Spleen (tissue), 7 donors: ENCODE measurements at regions not wholly inside any gene's neighbourhood (a gene's known extent, or its start where the extent isn't known, plus 50 kb on each side); places are given as distances from the start of the nearest gene placed in this dataset.

ENCODE experiments used
- POLR2AphosphoS5 ChIP-seq, 3 donors: sonication (generic); formaldehyde crosslinking; IDR thresholded peaks; one replicate each; pipeline ENCODE4 v1.5.1; 2017; ENCODE audit warnings: antibody characterized with exemption in 3 of 3
- TF ChIP-seq, protein P1 (sequence below), 11 experiments: fragments of 200-600 bp in 7 of 11; fragments of 450-650 bp in 4 of 11; sonication (generic) in 4 of 11; IDR thresholded peaks in 8 of 11; conservative IDR thresholded peaks in 3 of 11; 1 replicate in 7 of 11; 2 replicates in 4 of 11; pipeline versions ENCODE4 v1.4.0 to v1.8.0; 2016 to 2021; ENCODE audit warnings: antibody characterized with exemption in 11 of 11, inconsistent platforms in 4 of 11, mild to moderate bottlenecking in 1 of 11
- donor health status: DM: no; HTN: no; CAD: no; lungs with moderate emphysema.
- donor health status: DM: no; HTN: no; CAD: no.
- donor health status: DM: no; HTN: no; CAD: no.

- no peak for TF ChIP-seq POLR2AphosphoS5 (IDR thresholded peaks at IDR 0.05)
- TF ChIP-seq, protein P1, sequence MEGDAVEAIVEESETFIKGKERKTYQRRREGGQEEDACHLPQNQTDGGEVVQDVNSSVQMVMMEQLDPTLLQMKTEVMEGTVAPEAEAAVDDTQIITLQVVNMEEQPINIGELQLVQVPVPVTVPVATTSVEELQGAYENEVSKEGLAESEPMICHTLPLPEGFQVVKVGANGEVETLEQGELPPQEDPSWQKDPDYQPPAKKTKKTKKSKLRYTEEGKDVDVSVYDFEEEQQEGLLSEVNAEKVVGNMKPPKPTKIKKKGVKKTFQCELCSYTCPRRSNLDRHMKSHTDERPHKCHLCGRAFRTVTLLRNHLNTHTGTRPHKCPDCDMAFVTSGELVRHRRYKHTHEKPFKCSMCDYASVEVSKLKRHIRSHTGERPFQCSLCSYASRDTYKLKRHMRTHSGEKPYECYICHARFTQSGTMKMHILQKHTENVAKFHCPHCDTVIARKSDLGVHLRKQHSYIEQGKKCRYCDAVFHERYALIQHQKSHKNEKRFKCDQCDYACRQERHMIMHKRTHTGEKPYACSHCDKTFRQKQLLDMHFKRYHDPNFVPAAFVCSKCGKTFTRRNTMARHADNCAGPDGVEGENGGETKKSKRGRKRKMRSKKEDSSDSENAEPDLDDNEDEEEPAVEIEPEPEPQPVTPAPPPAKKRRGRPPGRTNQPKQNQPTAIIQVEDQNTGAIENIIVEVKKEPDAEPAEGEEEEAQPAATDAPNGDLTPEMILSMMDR (IDR thresholded peaks at IDR 0.05 in 8 of 11, conservative IDR thresholded peaks at IDR 0.05 in 3 of 11) = no peak
These were observed 374.3 kb upstream of the GJE1 start for GRCh38 chr6:141758430-141758829.
